ENCODE measurements at regions not wholly inside any gene's neighbourhood (a gene's known extent, or its start where the extent isn't known, plus 50 kb on each side); places are given as distances from the start of the nearest gene placed in this dataset.

GRCh38 chr3:6622712-6623111 is 238.2 kb upstream of the GRM7 start:
- no peak for ATAC-seq
- Mint-ChIP-seq H3K27ac (no peak overlapping the region), H3K4me3 (no peak overlapping the region), H3K4me1 (no peaks in the 10 kb centered on the region), H3K9me3 (peaks cover 16 to 22% of the 10 kb centered on the region in 2 donors), H3K36me3 (no peaks in the 10 kb centered on the region), H3K27me3 (ENCODE audit: low read depth in 2 of 2) (no peaks in the 10 kb centered on the region)
- Histone ChIP-seq H3K27me3 (ENCODE audit: control insufficient read depth, insufficient read depth, low read length) (no peaks in the 10 kb centered on the region), H3K9me3 (ENCODE audit: control insufficient read depth, insufficient read depth, low read length) (peaks cover 7% of the 10 kb centered on the region), H3K4me3 (ENCODE audit: low read length) (no peak overlapping the region), H3K4me1 (ENCODE audit: control insufficient read depth, insufficient read depth, low read length) (no peaks in the 10 kb centered on the region), H3K36me3 (ENCODE audit: control insufficient read depth, insufficient read depth, low read length) (no peaks in the 10 kb centered on the region), H3K27ac (ENCODE audit: low read length) (no peak overlapping the region)
- no peak for TF ChIP-seq CTCF (IDR thresholded peaks at IDR 0.05)
- intact Hi-C loops (cut with micrococcal nuclease) = no loop called here
- DNase-seq = no peak
- 80% methylated on average over 1 of the region's 1 CpG for WGBS (ENCODE audit: insufficient coverage)

GRCh38 chr3:6631376-6631775 is 229.5 kb upstream of the GRM7 start:
- TF ChIP-seq CTCF (IDR thresholded peaks at IDR 0.05) = no peak
- no peak overlapping the region for H3K27ac Mint-ChIP-seq
- no peak for DNase-seq
- intact Hi-C loops (cut with micrococcal nuclease) = no loop called here
- H3K4me1 Mint-ChIP-seq = no peaks in the 10 kb centered on the region
- Histone ChIP-seq H3K27me3 (ENCODE audit: control insufficient read depth, insufficient read depth, low read length) (no peaks in the 10 kb centered on the region), H3K27ac (ENCODE audit: low read length) (no peak overlapping the region), H3K9me3 (ENCODE audit: control insufficient read depth, insufficient read depth, low read length) (peaks cover 3% of the 10 kb centered on the region), H3K4me3 (ENCODE audit: low read length) (no peak overlapping the region), H3K4me1 (ENCODE audit: control insufficient read depth, insufficient read depth, low read length) (no peaks in the 10 kb centered on the region), H3K36me3 (ENCODE audit: control insufficient read depth, insufficient read depth, low read length) (no peaks in the 10 kb centered on the region)
- H3K4me3 Mint-ChIP-seq = no peak overlapping the region
- 75% methylated on average over 6 of the region's 6 CpGs for WGBS (ENCODE audit: insufficient coverage)
- H3K9me3 Mint-ChIP-seq = peaks cover 5 to 14% of the 10 kb centered on the region in 2 donors
- no peaks in the 10 kb centered on the region for H3K27me3 Mint-ChIP-seq (ENCODE audit: low read depth in 2 of 2)
- ATAC-seq = no peak
- H3K36me3 Mint-ChIP-seq = peaks cover 6% of the 10 kb centered on the region

- H3K4me3 ChIP-seq (ENCODE audit: low read length) = no peak overlapping the region
- intact Hi-C loops (cut with micrococcal nuclease) = no loop called here
- H3K4me3 Mint-ChIP-seq = no peak overlapping the region
- no CpG with 5 or more reads among the region's 1 CpG for WGBS (ENCODE audit: insufficient coverage)
- no peaks in the 10 kb centered on the region for H3K9me3 ChIP-seq (ENCODE audit: control insufficient read depth, insufficient read depth, low read length)
- H3K27me3 ChIP-seq (ENCODE audit: control insufficient read depth, insufficient read depth, low read length) = no peaks in the 10 kb centered on the region
- no peak for TF ChIP-seq CTCF (IDR thresholded peaks at IDR 0.05)
- H3K27me3 Mint-ChIP-seq (ENCODE audit: low read depth in 2 of 2) = no peaks in the 10 kb centered on the region
- no peaks in the 10 kb centered on the region for H3K4me1 Mint-ChIP-seq
- H3K27ac ChIP-seq (ENCODE audit: low read length) = no peak overlapping the region
- H3K4me1 ChIP-seq (ENCODE audit: control insufficient read depth, insufficient read depth, low read length) = no peaks in the 10 kb centered on the region
- H3K36me3 Mint-ChIP-seq = no peaks in the 10 kb centered on the region
- DNase-seq = no peak
- no peaks in the 10 kb centered on the region for H3K36me3 ChIP-seq (ENCODE audit: control insufficient read depth, insufficient read depth, low read length)
- no peak for ATAC-seq
- H3K9me3 Mint-ChIP-seq = peaks cover 9 to 20% of the 10 kb centered on the region in 2 donors
- no peak overlapping the region for H3K27ac Mint-ChIP-seq
These were observed 220.0 kb upstream of the GRM7 start for GRCh38 chr3:6640907-6641306.

- H3K4me1 ChIP-seq (ENCODE audit: control insufficient read depth, insufficient read depth, low read length) = no peaks in the 10 kb centered on the region
- no peaks in the 10 kb centered on the region for H3K4me1 Mint-ChIP-seq
- peaks cover 4 to 13% of the 10 kb centered on the region in 2 donors for H3K9me3 Mint-ChIP-seq
- ATAC-seq (no peak), DNase-seq (no peak)
- H3K27me3 Mint-ChIP-seq (ENCODE audit: low read depth in 2 of 2) = no peaks in the 10 kb centered on the region
- TF ChIP-seq CTCF (IDR thresholded peaks at IDR 0.05) = no peak
- 75% methylated on average over 4 of the region's 5 CpGs for WGBS (ENCODE audit: insufficient coverage)
- no peak overlapping the region for H3K27ac Mint-ChIP-seq
- H3K36me3 ChIP-seq (ENCODE audit: control insufficient read depth, insufficient read depth, low read length) = no peaks in the 10 kb centered on the region
- intact Hi-C loops (cut with micrococcal nuclease) = no loop called here
- no peaks in the 10 kb centered on the region for H3K27me3 ChIP-seq (ENCODE audit: control insufficient read depth, insufficient read depth, low read length)
- H3K36me3 Mint-ChIP-seq = no peaks in the 10 kb centered on the region
- no peak overlapping the region for H3K4me3 ChIP-seq (ENCODE audit: low read length)
- H3K4me3 Mint-ChIP-seq = no peak overlapping the region
- no peaks in the 10 kb centered on the region for H3K9me3 ChIP-seq (ENCODE audit: control insufficient read depth, insufficient read depth, low read length)
- H3K27ac ChIP-seq (ENCODE audit: low read length) = no peak overlapping the region
These were observed 216.6 kb upstream of the GRM7 start for GRCh38 chr3:6644070-6644929.

Data from natural killer cell (primary cell).